ENCODE measurements at regions not wholly inside any gene's neighbourhood (a gene's known extent, or its start where the extent isn't known, plus 50 kb on each side); places are given as distances from the start of the nearest gene placed in this dataset.

GRCh38 chr11:79720115-79720514, 279.3 kb upstream of the TENM4 start:
- TF ChIP-seq EGR1 (IDR thresholded peaks at IDR 0.05) (no peak), CEBPB (IDR thresholded peaks at IDR 0.05) (no peak), RAD21 (IDR thresholded peaks at IDR 0.05; ENCODE audit: low read depth) (no peak), YY1 (IDR thresholded peaks at IDR 0.05; ENCODE audit: low read depth) (no peak), ZBTB7A (IDR thresholded peaks at IDR 0.05; ENCODE audit: low read depth) (no peak), FOXM1 (IDR thresholded peaks at IDR 0.05; ENCODE audit: borderline replicate concordance, low read depth) (no peak), TCF12 (IDR thresholded peaks at IDR 0.05; ENCODE audit: low read depth) (no peak), EP300 (IDR thresholded peaks at IDR 0.05; ENCODE audit: borderline replicate concordance) (no peak), CREB1 (IDR thresholded peaks at IDR 0.05; ENCODE audit: low read depth) (no peak), NFIC (IDR thresholded peaks at IDR 0.05) (no peak)
- TF ChIP-seq, protein P1, sequence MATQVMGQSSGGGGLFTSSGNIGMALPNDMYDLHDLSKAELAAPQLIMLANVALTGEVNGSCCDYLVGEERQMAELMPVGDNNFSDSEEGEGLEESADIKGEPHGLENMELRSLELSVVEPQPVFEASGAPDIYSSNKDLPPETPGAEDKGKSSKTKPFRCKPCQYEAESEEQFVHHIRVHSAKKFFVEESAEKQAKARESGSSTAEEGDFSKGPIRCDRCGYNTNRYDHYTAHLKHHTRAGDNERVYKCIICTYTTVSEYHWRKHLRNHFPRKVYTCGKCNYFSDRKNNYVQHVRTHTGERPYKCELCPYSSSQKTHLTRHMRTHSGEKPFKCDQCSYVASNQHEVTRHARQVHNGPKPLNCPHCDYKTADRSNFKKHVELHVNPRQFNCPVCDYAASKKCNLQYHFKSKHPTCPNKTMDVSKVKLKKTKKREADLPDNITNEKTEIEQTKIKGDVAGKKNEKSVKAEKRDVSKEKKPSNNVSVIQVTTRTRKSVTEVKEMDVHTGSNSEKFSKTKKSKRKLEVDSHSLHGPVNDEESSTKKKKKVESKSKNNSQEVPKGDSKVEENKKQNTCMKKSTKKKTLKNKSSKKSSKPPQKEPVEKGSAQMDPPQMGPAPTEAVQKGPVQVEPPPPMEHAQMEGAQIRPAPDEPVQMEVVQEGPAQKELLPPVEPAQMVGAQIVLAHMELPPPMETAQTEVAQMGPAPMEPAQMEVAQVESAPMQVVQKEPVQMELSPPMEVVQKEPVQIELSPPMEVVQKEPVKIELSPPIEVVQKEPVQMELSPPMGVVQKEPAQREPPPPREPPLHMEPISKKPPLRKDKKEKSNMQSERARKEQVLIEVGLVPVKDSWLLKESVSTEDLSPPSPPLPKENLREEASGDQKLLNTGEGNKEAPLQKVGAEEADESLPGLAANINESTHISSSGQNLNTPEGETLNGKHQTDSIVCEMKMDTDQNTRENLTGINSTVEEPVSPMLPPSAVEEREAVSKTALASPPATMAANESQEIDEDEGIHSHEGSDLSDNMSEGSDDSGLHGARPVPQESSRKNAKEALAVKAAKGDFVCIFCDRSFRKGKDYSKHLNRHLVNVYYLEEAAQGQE (IDR thresholded peaks at IDR 0.05; ENCODE audit: low read depth) = no peak
- TF ChIP-seq, protein P2, sequence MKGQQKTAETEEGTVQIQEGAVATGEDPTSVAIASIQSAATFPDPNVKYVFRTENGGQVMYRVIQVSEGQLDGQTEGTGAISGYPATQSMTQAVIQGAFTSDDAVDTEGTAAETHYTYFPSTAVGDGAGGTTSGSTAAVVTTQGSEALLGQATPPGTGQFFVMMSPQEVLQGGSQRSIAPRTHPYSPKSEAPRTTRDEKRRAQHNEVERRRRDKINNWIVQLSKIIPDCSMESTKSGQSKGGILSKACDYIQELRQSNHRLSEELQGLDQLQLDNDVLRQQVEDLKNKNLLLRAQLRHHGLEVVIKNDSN (IDR thresholded peaks at IDR 0.05) = no peak

DNA sequence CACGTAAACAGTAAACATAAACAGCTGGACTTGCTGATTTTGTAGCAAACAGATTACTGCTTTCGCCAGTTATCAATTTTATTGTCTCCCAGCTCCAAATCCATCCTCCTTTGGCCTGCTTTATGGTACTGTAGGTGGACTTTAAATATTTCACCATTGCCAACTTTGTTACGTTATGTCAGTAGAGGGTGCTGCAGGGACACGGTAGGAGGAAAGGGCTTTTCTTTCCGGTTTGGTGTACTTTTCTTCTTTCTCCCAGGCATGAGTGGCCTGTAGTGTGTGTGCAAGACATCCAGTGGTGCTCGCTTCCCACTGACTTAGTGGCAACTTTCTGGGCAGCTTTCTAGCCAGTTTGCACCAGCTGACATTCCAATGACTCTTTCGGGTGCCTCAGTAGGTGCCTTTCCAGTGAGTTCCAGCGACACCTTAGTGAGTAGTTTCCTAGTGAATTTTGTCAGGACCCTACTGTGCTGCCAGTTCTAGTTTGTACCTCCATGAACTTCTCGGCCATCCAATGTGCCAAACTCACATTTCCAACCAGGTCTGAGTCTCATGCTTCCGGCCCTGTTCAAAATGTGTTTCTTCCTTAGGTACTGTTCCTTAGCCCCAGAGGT, 267.6 kb upstream of the TENM4 start:
- TF ChIP-seq NFIC (IDR thresholded peaks at IDR 0.05) (no peak), RAD21 (IDR thresholded peaks at IDR 0.05; ENCODE audit: low read depth) (peak; percentile 55)
- TF ChIP-seq, protein P3, sequence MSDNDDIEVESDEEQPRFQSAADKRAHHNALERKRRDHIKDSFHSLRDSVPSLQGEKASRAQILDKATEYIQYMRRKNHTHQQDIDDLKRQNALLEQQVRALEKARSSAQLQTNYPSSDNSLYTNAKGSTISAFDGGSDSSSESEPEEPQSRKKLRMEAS (IDR thresholded peaks at IDR 0.05) = no peak
- TF ChIP-seq, protein P1 (IDR thresholded peaks at IDR 0.05; ENCODE audit: low read depth) = no peak

GRCh38 chr11:79705648-79706047, 264.8 kb upstream of the TENM4 start:
- TF ChIP-seq YY1 (IDR thresholded peaks at IDR 0.05; ENCODE audit: low read depth) (no peak), NFIC (IDR thresholded peaks at IDR 0.05) (no peak), FOXM1 (IDR thresholded peaks at IDR 0.05; ENCODE audit: borderline replicate concordance, low read depth) (no peak), EP300 (IDR thresholded peaks at IDR 0.05; ENCODE audit: borderline replicate concordance) (no peak), EGR1 (IDR thresholded peaks at IDR 0.05) (no peak), ZBTB7A (IDR thresholded peaks at IDR 0.05; ENCODE audit: low read depth) (no peak), TEAD4 (IDR thresholded peaks at IDR 0.05) (no peak), CREB1 (IDR thresholded peaks at IDR 0.05; ENCODE audit: low read depth) (no peak), TAF1 (IDR thresholded peaks at IDR 0.05; ENCODE audit: low read depth) (no peak), TCF12 (IDR thresholded peaks at IDR 0.05; ENCODE audit: low read depth) (no peak), CEBPB (IDR thresholded peaks at IDR 0.05) (no peak), RAD21 (IDR thresholded peaks at IDR 0.05; ENCODE audit: low read depth) (no peak)
- TF ChIP-seq, protein P1 (IDR thresholded peaks at IDR 0.05; ENCODE audit: low read depth) = no peak
- TF ChIP-seq, protein P2 (IDR thresholded peaks at IDR 0.05) = no peak
- TF ChIP-seq, protein P3 (IDR thresholded peaks at IDR 0.05) = no peak

DNA sequence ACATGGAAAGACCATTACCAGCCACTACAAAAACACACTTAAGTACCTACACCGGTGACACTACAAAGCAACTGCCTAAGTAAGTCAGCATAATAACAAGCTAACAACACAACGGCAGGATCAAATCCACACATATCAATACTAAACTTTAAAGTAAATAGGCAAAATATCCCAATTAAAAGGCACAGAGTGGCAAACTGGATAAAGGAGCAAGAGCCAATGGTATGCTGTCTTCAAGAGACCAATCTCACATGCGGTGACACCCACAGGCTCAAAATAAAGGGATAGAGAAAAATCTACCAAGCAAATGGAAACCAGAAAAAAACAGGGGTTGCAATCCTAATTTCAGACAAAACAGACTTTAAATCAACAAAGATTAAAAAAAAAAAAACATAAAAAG, 261.5 kb upstream of the TENM4 start:
- TF ChIP-seq TEAD4 (IDR thresholded peaks at IDR 0.05) (no peak), FOXM1 (IDR thresholded peaks at IDR 0.05; ENCODE audit: borderline replicate concordance, low read depth) (no peak), RAD21 (IDR thresholded peaks at IDR 0.05; ENCODE audit: low read depth) (no peak), TAF1 (IDR thresholded peaks at IDR 0.05; ENCODE audit: low read depth) (no peak), EP300 (IDR thresholded peaks at IDR 0.05; ENCODE audit: borderline replicate concordance) (no peak), NFIC (IDR thresholded peaks at IDR 0.05) (no peak), CREB1 (IDR thresholded peaks at IDR 0.05; ENCODE audit: low read depth) (no peak), EGR1 (IDR thresholded peaks at IDR 0.05) (no peak), TCF12 (IDR thresholded peaks at IDR 0.05; ENCODE audit: low read depth) (no peak), ZBTB7A (IDR thresholded peaks at IDR 0.05; ENCODE audit: low read depth) (no peak), YY1 (IDR thresholded peaks at IDR 0.05; ENCODE audit: low read depth) (no peak), CEBPB (IDR thresholded peaks at IDR 0.05) (no peak)
- TF ChIP-seq, protein P2 (IDR thresholded peaks at IDR 0.05) = no peak
- TF ChIP-seq, protein P1 (IDR thresholded peaks at IDR 0.05; ENCODE audit: low read depth) = no peak
- TF ChIP-seq, protein P3 (IDR thresholded peaks at IDR 0.05) = no peak

All from Ishikawa (cell line).